ENCODE measurements at regions not wholly inside any gene's neighbourhood (a gene's known extent, or its start where the extent isn't known, plus 50 kb on each side); places are given as distances from the start of the nearest gene placed in this dataset.

GRCh38 chr18:60698901-60699300 is 326.3 kb upstream of the MC4R start:
- Histone ChIP-seq H3K9ac (replicated peaks in 1 of 4; ENCODE audit: extremely low read depth in 1 of 4, low read depth in 3 of 4, low read length in 3 of 4) (no peak overlapping the region), H3K23me2 (ENCODE audit: low read depth, low read length) (no peaks in the 10 kb centered on the region), H4K20me1 (replicated peaks in 1 of 2; ENCODE audit: control insufficient read depth in 1 of 2, insufficient read depth in 2 of 2, low read length in 2 of 2) (no peaks in the 10 kb centered on the region), H2BK120ac (replicated peaks; ENCODE audit: low read depth, low read length) (no peak overlapping the region), H2BK15ac (ENCODE audit: low read length) (no peak overlapping the region), H3K4me3 (ENCODE audit: extremely low read depth in 1 of 4, insufficient read depth in 2 of 4, low read depth in 3 of 4, low read length in 4 of 4) (no peak overlapping the region), H3K79me2 (ENCODE audit: control insufficient read depth in 1 of 2, insufficient read depth in 2 of 2, low read length in 2 of 2) (no peaks in the 10 kb centered on the region), H3K14ac (ENCODE audit: insufficient read length) (no peak overlapping the region), H2BK12ac (ENCODE audit: low read depth, low read length) (no peak overlapping the region), H3K9me3 (ENCODE audit: insufficient read depth in 2 of 2, low read depth in 1 of 2, low read length in 1 of 2) (no peaks in the 10 kb centered on the region), H3K18ac (ENCODE audit: extremely low read depth, low read length) (no peak overlapping the region), H2BK5ac (ENCODE audit: low read depth, low read length) (no peak overlapping the region), H3K4ac (replicated peaks; ENCODE audit: insufficient read length, low read depth, low read length) (no peak overlapping the region), H3K36me3 (ENCODE audit: control insufficient read depth in 2 of 4, insufficient read depth in 4 of 4, low read length in 3 of 4) (no peaks in the 10 kb centered on the region), H2AK5ac (ENCODE audit: low read depth, low read length) (no peak overlapping the region), H4K5ac (ENCODE audit: insufficient read length, low read depth, low read length) (no peak overlapping the region), H3K27me3 (replicated peaks in 1 of 4; ENCODE audit: control insufficient read depth in 3 of 4, extremely low read depth in 1 of 4, insufficient read depth in 3 of 4, low read length in 3 of 4) (no peaks in the 10 kb centered on the region), H3K4me2 (ENCODE audit: insufficient read depth in 1 of 2, low read depth in 2 of 2, low read length in 2 of 2) (no peak overlapping the region), H3K79me1 (ENCODE audit: low read depth, low read length) (no peaks in the 10 kb centered on the region), H4K91ac (replicated peaks; ENCODE audit: insufficient read length, low read length) (no peak overlapping the region), H2BK20ac (ENCODE audit: low read length) (no peak overlapping the region), H3K4me1 (replicated peaks in 1 of 4; ENCODE audit: control insufficient read depth in 3 of 4, insufficient read depth in 4 of 4, low read length in 3 of 4) (no peaks in the 10 kb centered on the region), H4K8ac (ENCODE audit: extremely low read depth, insufficient read depth, low read length) (no peak overlapping the region), H3K23ac (ENCODE audit: insufficient read length) (no peak overlapping the region), H3K27ac (ENCODE audit: low read depth, low read length) (no peak overlapping the region), H3K56ac (replicated peaks; ENCODE audit: insufficient read length, low read depth, low read length) (no peak overlapping the region), H2AFZ (ENCODE audit: low read length) (no peak overlapping the region)
- no peak for TF ChIP-seq TCF12 (IDR thresholded peaks at IDR 0.05; ENCODE audit: low read depth, low read length)
- TF ChIP-seq EZH2 (IDR thresholded peaks at IDR 0.05; ENCODE audit: low read depth, low read length, severe bottlenecking) = no peak
- no peak for TF ChIP-seq EP300 (IDR thresholded peaks at IDR 0.05; ENCODE audit: borderline replicate concordance in 1 of 2, low read depth in 2 of 2, low read length in 2 of 2)
- TF ChIP-seq CTCF (IDR thresholded peaks at IDR 0.05; ENCODE audit: control extremely low read depth in 1 of 3, insufficient read depth in 1 of 3, low read depth in 1 of 3, low read length in 3 of 3) = no peak
- TF ChIP-seq SIN3A (conservative IDR thresholded peaks at IDR 0.05 in 1 of 2, IDR thresholded peaks at IDR 0.05 in 1 of 2; ENCODE audit: low read depth in 1 of 2, low read length in 2 of 2) = no peak
- no peak for TF ChIP-seq SP2 (IDR thresholded peaks at IDR 0.05; ENCODE audit: low read length)
- FAIRE-seq (no peak), DNase-seq (ENCODE audit: low read depth in 1 of 2, low spot score in 2 of 2) (no peak)
- 93% methylated on average over 3 of the region's 3 CpGs; no CpG with 5 or more reads in 1 of the 2 experiments for WGBS, 2 experiments (ENCODE audit: extremely low coverage in 1 of 2, insufficient coverage in 1 of 2, insufficient read length in 1 of 2, insufficient replicate concordance in 2 of 2, low coverage in 1 of 2, low lambda C conversion rate in 2 of 2, missing lambda C conversion rate in 1 of 2)
- ChIA-PET CTCF (ENCODE audit: partially characterized antibody) (interaction anchor here (1.5 kb wide), 1 partner anchor 23 kb away, joined by 6 read pairs; no protein-coding TSS in a partner anchor), POLR2A (ENCODE audit: partially characterized antibody) (no interaction called here)

Measured in H1 (cell line).